ENCODE measurements at regions not wholly inside any gene's neighbourhood (a gene's known extent, or its start where the extent isn't known, plus 50 kb on each side); places are given as distances from the start of the nearest gene placed in this dataset.

DNA sequence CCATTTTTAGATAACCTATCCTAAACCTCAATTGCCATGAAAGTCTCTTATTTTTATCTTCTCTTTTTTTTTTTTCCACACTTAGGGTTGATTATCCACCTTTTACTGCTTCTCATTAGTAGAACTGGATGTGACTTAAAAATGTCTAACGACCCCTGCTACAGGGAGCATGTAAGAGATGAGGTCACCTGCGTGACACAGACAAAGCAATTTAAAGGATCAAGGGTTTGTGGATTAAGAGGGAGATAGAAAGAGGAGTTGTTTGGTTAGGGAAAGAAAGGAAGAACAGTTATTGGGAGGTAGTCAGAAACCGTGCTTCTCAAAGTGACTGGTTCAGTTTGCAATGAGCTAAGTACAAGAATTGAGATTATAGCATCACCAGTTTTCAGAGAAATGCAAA, 239.1 kb downstream of the ALX1 start:
- TF ChIP-seq, protein P1, sequence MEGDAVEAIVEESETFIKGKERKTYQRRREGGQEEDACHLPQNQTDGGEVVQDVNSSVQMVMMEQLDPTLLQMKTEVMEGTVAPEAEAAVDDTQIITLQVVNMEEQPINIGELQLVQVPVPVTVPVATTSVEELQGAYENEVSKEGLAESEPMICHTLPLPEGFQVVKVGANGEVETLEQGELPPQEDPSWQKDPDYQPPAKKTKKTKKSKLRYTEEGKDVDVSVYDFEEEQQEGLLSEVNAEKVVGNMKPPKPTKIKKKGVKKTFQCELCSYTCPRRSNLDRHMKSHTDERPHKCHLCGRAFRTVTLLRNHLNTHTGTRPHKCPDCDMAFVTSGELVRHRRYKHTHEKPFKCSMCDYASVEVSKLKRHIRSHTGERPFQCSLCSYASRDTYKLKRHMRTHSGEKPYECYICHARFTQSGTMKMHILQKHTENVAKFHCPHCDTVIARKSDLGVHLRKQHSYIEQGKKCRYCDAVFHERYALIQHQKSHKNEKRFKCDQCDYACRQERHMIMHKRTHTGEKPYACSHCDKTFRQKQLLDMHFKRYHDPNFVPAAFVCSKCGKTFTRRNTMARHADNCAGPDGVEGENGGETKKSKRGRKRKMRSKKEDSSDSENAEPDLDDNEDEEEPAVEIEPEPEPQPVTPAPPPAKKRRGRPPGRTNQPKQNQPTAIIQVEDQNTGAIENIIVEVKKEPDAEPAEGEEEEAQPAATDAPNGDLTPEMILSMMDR (IDR thresholded peaks at IDR 0.05) = no peak
- no peak for TF ChIP-seq POLR2A (IDR thresholded peaks at IDR 0.05)
